Mesendoderm (in vitro differentiated cells): ENCODE measurements at regions not wholly inside any gene's neighbourhood (a gene's known extent, or its start where the extent isn't known, plus 50 kb on each side); places are given as distances from the start of the nearest gene placed in this dataset.

Source experiments
- DNase-seq: peaks from one replicate; pipeline ENCODE4 v3.0.0; 2013
- H2AK5ac ChIP-seq: 2 replicates; pipeline ENCODE4 v1.6.1; 2013; ENCODE audit warnings: low read length, inconsistent platforms
- H2BK120ac ChIP-seq: 2 replicates; pipeline ENCODE4 v1.6.1; 2013; ENCODE audit warnings: low read depth, mild to moderate bottlenecking, low read length, moderate library complexity, mixed read lengths
- H2BK15ac ChIP-seq: replicated peaks from 2 replicates; pipeline ENCODE4 v1.6.1; 2013; ENCODE audit warnings: low read depth, mild to moderate bottlenecking, moderate library complexity
- H2BK5ac ChIP-seq: 2 replicates; pipeline ENCODE4 v1.6.1; 2013; ENCODE audit warnings: low read length, inconsistent platforms
- H3K18ac ChIP-seq: 2 replicates; pipeline ENCODE4 v1.6.1; 2013; ENCODE audit warnings: mild to moderate bottlenecking, low read length, mixed read lengths
- H3K23ac ChIP-seq: one replicate; pipeline ENCODE4 v1.6.1; 2013; ENCODE audit warnings: low read length
- H3K27ac ChIP-seq: 2 replicates; pipeline ENCODE4 v1.5.1; 2013; ENCODE audit warnings: low read depth, mild to moderate bottlenecking, inconsistent platforms, low read length, moderate library complexity
- H3K27me3 ChIP-seq: 2 replicates; pipeline ENCODE4 v1.6.1; 2013; ENCODE audit warnings: low read length, control low read depth, mild to moderate bottlenecking, inconsistent platforms; ENCODE audit not compliant: insufficient read depth, poor library complexity
- H3K36me3 ChIP-seq: 2 replicates; pipeline ENCODE4 v1.6.1; 2013; ENCODE audit warnings: low read length, inconsistent platforms; ENCODE audit not compliant: control insufficient read depth, insufficient read depth
- H3K4ac ChIP-seq: one replicate; pipeline ENCODE4 v1.6.1; 2013; ENCODE audit warnings: low read depth, mild to moderate bottlenecking, low read length, moderate library complexity
- H3K4me1 ChIP-seq: 2 replicates; pipeline ENCODE4 v1.6.1; 2013; ENCODE audit warnings: low read depth, low read length, inconsistent platforms; ENCODE audit not compliant: control insufficient read depth
- H3K4me2 ChIP-seq: 2 replicates; pipeline ENCODE4 v1.6.1; 2013; ENCODE audit warnings: low read length
- H3K4me3 ChIP-seq: 2 replicates; pipeline ENCODE4 v1.5.1; 2013; ENCODE audit warnings: mild to moderate bottlenecking, low read length
- H3K56ac ChIP-seq: one replicate; pipeline ENCODE4 v1.6.1; 2013; ENCODE audit warnings: low read length
- H3K79me1 ChIP-seq: 2 replicates; pipeline ENCODE4 v1.6.1; 2013; ENCODE audit warnings: low read length, inconsistent platforms
- H3K79me2 ChIP-seq: 2 replicates; pipeline ENCODE4 v1.6.1; 2013; ENCODE audit warnings: mild to moderate bottlenecking, low read length; ENCODE audit not compliant: control insufficient read depth, insufficient read depth
- H3K9ac ChIP-seq: 2 replicates; pipeline ENCODE4 v1.6.1; 2013; ENCODE audit warnings: low read length, inconsistent platforms
- H4K5ac ChIP-seq: one replicate; pipeline ENCODE4 v1.6.1; 2013; ENCODE audit warnings: low read length
- H4K8ac ChIP-seq: one replicate; pipeline ENCODE4 v1.6.1; 2013; ENCODE audit warnings: low read depth, mild to moderate bottlenecking, control low read depth, low read length, moderate library complexity
- WGBS: extraction: QIAGEN DNeasy Blood & Tissue Kit; methylation state at CpG from one replicate; pipeline ENCODE4 v1.1.7; 2013; ENCODE audit warnings: low lambda C conversion rate, missing lambda C conversion rate; ENCODE audit not compliant: insufficient coverage; ENCODE audit errors: extremely low coverage; 5-methylcytosine and 5-hydroxymethylcytosine counted together

DNA sequence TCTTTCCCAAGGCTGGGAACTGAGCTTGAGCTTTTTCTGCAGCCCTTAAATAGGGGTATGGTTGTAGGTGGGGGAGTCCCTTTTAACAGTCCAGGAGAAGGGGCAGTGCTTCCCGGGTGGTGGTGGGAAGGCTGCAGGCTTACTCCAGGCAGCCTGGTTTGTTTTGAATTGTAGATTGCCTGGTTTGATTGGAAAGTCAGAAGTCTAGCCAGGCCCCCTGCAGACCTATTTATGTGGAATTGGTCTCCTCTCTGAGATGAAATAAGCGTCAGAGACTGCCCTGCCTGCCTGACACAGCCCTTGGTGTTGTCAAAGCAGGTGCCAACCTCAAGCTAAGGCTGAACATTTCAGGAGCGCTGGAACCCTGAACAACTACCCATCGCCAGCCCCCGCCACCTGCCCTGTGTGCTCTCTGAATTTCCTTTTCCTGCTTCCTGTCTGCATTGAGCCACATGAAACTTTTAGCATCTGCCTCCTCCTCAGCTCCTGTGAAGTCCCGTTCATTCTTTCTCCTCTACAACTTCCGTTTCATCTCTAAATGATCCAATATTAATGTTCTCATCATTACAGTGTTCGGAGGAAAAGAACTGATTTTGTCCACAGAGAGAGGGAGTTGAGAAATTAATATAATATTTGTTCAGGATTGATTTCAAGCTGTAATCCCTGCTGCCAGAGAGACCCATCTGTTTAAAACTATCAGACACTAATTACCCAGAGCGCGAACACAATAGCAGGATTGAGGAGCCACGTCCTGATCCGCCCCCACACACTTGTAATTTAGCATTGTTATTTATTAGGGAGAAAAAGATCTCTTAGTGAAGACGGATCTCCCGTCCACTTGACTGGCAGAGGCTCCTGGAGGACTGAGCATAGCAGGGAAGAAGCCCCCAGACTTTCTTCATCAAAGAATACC is 136.5 kb downstream of the TRIM29 start:
- H2AK5ac ChIP-seq: no peak overlapping the region
- H3K27me3 ChIP-seq: no peaks in the 10 kb centered on the region
- H4K8ac ChIP-seq: no peak overlapping the region
- H3K79me2 ChIP-seq: no peaks in the 10 kb centered on the region
- no peaks in the 10 kb centered on the region for H3K36me3 ChIP-seq
- no peaks in the 10 kb centered on the region for H3K4me1 ChIP-seq
- DNase-seq: no peak
- H2BK5ac ChIP-seq: no peak overlapping the region
- no peak overlapping the region for H3K56ac ChIP-seq
- no peak overlapping the region for H3K27ac ChIP-seq
- H3K4me3 ChIP-seq: no peak overlapping the region
- H3K9ac ChIP-seq: no peak overlapping the region
- H3K23ac ChIP-seq: no peak overlapping the region
- H3K4me2 ChIP-seq: no peak overlapping the region
- no peak overlapping the region for H4K5ac ChIP-seq
- no peak overlapping the region for H2BK120ac ChIP-seq
- no peaks in the 10 kb centered on the region for H3K79me1 ChIP-seq
- H3K4ac ChIP-seq: no peak overlapping the region
- H3K18ac ChIP-seq: no peak overlapping the region
- no CpG with 5 or more reads among the region's 14 CpGs for WGBS
- H2BK15ac ChIP-seq: no peak overlapping the region

DNA sequence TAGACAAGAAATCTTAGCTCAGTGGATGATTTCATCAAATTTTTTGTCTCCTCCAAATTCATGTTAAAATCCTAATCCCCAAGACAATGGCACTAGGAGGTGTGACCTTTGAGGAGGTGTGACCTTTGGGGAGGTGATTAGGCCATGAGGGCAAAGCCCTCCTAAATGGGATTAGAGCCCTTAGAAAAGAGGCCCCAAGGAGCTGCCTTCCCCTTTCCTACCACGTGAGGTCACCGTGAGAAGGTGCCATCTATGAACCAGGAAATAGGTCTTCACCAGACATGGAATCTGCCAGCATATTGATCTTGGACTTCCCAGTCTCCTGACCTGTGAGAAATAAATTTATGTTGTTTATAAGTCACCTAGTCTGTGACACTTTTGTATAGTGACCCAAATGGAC is 138.7 kb downstream of the TRIM29 start:
- WGBS: no CpG with 5 or more reads among the region's 2 CpGs
- no peaks in the 10 kb centered on the region for H3K27me3 ChIP-seq
- no peak overlapping the region for H3K18ac ChIP-seq
- no peak overlapping the region for H3K9ac ChIP-seq
- H3K27ac ChIP-seq: no peak overlapping the region
- no peak overlapping the region for H2BK120ac ChIP-seq
- no peak overlapping the region for H2AK5ac ChIP-seq
- H3K79me1 ChIP-seq: no peaks in the 10 kb centered on the region
- no peak overlapping the region for H4K5ac ChIP-seq
- no peak overlapping the region for H2BK5ac ChIP-seq
- no peak overlapping the region for H3K4ac ChIP-seq
- no peak overlapping the region for H2BK15ac ChIP-seq
- DNase-seq: peak; percentile 86
- H3K23ac ChIP-seq: no peak overlapping the region
- no peaks in the 10 kb centered on the region for H3K79me2 ChIP-seq
- no peak overlapping the region for H3K4me3 ChIP-seq
- no peak overlapping the region for H4K8ac ChIP-seq
- no peak overlapping the region for H3K4me2 ChIP-seq
- H3K56ac ChIP-seq: no peak overlapping the region
- no peaks in the 10 kb centered on the region for H3K4me1 ChIP-seq
- no peaks in the 10 kb centered on the region for H3K36me3 ChIP-seq

DNA sequence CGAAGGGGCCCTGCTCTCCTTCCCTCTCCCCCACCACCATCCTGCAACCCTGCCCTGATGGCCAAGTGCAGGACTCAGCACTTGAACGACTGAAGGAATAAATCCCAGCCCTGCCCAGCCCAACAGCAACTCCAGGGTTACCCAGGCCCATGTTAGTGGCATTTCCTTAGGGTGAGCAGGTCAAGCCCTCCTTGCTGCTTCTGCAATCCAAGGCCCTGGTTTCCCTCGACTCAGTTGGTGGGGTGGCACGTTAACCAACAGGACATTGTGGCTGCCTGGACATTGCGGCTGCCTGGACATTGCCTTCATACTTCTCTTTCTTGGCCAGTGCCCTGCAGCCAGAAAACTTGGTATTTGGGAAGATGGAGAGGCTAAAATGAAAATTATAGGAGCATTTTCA is 141.4 kb downstream of the TRIM29 start:
- Histone ChIP-seq H2BK5ac (no peak overlapping the region), H4K8ac (no peak overlapping the region), H3K9ac (no peak overlapping the region), H3K79me1 (no peaks in the 10 kb centered on the region), H3K27me3 (no peaks in the 10 kb centered on the region), H4K5ac (no peak overlapping the region), H3K56ac (no peak overlapping the region), H3K4me1 (peaks cover 1% of the 10 kb centered on the region), H3K27ac (no peak overlapping the region), H3K79me2 (no peaks in the 10 kb centered on the region), H3K4me2 (no peak overlapping the region), H2BK15ac (no peak overlapping the region), H3K18ac (no peak overlapping the region), H3K4ac (no peak overlapping the region), H3K36me3 (no peaks in the 10 kb centered on the region), H2AK5ac (no peak overlapping the region), H3K23ac (no peak overlapping the region), H2BK120ac (no peak overlapping the region), H3K4me3 (no peak overlapping the region)
- DNase-seq: no peak
- no CpG with 5 or more reads among the region's 5 CpGs for WGBS

DNA sequence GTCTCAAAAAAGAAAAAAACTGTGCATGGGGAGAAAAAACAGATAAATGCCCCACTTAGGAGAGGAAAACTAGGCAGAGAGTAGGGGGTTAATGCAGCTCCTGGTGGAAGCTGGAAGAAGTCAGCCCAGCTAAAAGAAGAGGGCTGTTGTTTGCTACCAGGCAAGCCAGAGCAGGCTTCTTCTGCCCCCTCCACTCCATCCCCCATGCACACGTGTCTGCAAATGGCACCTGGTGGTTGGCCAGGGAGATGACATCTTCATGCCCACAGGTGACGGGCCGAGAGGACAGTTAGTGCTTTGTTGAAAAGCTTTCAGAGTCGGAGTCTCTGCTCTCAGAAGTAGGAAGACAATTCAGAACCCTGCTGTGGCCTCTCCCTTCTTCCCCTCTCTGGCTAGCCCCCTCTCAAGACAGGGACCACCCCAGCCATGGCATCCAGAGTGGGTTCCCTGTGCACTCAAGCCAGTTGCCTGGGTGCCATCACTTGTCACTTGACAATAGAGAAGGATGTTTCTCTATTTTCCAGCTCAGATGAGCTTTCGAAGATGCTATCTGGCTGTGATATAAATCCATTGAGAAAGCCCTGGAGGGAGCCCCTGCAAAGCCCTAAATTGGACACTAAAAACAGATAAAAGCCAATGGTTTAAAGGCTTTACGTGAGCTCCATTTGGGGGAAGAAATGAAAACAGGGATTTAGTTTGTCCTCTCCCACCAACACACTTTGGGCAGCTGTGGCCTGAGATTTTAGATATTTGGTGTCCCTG is 142.0 kb downstream of the TRIM29 start:
- Histone ChIP-seq H3K27ac (no peak overlapping the region), H3K56ac (no peak overlapping the region), H3K79me1 (no peaks in the 10 kb centered on the region), H3K4me1 (peaks cover 1% of the 10 kb centered on the region), H2AK5ac (no peak overlapping the region), H3K18ac (no peak overlapping the region), H2BK120ac (no peak overlapping the region), H2BK15ac (no peak overlapping the region), H4K5ac (no peak overlapping the region), H3K4me2 (no peak overlapping the region), H3K4me3 (no peak overlapping the region), H3K4ac (no peak overlapping the region), H3K9ac (no peak overlapping the region), H2BK5ac (no peak overlapping the region), H3K36me3 (no peaks in the 10 kb centered on the region), H4K8ac (no peak overlapping the region), H3K79me2 (no peaks in the 10 kb centered on the region), H3K23ac (no peak overlapping the region), H3K27me3 (no peaks in the 10 kb centered on the region)
- DNase-seq: no peak
- no CpG with 5 or more reads among the region's 6 CpGs for WGBS

DNA sequence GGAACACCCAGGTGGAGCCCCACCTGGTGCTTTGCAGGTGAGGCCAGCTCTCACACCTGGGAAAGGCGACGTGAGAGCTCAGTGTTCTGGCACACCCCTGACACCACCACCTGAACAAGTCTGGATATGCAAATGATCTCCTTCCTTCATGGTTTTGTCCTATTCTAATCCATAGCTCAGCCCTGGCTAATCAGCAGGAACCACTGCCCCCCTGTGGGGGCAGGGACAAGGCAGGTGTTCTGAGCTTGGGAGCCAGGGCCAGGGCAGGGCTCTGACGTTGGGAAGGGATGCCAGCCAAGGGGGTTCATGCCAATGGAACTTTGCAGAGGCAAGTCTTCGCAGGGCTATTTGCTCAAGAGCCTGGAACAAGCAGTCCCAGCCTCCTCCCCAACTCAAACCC is 144.2 kb downstream of the TRIM29 start:
- Histone ChIP-seq H2BK120ac (no peak overlapping the region), H3K36me3 (no peaks in the 10 kb centered on the region), H3K27ac (no peak overlapping the region), H3K4me3 (no peak overlapping the region), H3K79me2 (no peaks in the 10 kb centered on the region), H2BK5ac (no peak overlapping the region), H2AK5ac (no peak overlapping the region), H3K4ac (no peak overlapping the region), H3K9ac (no peak overlapping the region), H3K18ac (no peak overlapping the region), H3K4me2 (no peak overlapping the region), H3K56ac (no peak overlapping the region), H4K5ac (no peak overlapping the region), H3K79me1 (no peaks in the 10 kb centered on the region), H4K8ac (no peak overlapping the region), H2BK15ac (no peak overlapping the region), H3K27me3 (no peaks in the 10 kb centered on the region), H3K23ac (no peak overlapping the region), H3K4me1 (peaks cover 1% of the 10 kb centered on the region)
- no CpG with 5 or more reads among the region's 4 CpGs for WGBS
- peak; percentile 28 for DNase-seq
